Hippocampal formation (tissue), 2 donors: ENCODE measurements at regions not wholly inside any gene's neighbourhood (a gene's known extent, or its start where the extent isn't known, plus 50 kb on each side); places are given as distances from the start of the nearest gene placed in this dataset.
"Not testable (repeated sequence)": the region's sequence is repeated elsewhere in the genome, so short reads cannot be mapped to it uniquely, and the experiment has no call there.

ENCODE experiments used
- DNase-seq, 2 donors: peaks; one replicate each; lab custom pipeline; 2025; lab: John Stamatoyannopoulos, UW

DNA sequence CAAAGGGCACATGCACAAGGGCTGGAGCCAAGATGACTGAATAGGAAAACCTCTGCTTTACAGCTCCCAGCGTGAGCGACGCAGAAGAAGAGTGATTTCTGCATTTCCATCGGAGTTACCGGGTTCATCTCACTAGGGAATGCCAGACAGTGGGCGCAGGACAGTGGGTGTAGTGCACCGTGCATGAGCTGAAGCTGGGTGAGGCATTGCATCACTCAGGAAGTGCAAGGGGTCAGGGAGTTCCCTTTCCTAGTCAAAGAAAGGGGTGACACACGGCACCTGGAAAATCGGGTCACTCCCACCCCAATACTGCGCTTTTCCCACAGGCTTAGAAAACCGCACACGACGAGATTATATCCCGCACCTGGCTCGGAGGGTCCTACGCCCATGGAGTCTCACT, 64.5 kb upstream of the HTR1E start:
- not testable (repeated sequence) for DNase-seq

DNA sequence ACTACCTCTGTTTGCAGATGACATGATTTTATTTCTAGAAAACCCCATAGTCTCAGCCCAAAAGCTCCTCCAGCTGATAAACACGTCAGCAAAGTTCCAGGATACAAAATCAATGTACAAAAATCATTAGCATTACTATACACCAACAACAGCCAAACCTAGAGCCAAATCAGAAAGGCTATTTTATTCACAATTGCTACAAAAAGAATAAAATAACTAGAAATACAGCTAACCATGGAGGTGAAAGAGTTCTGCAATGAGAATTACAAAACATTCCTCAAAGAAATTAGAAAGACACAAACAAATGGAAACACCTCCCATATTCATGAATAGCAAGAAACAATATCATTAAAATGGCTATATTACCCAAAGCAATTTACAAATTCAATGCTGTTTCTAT, 65.6 kb upstream of the HTR1E start:
- no peak for DNase-seq

DNA sequence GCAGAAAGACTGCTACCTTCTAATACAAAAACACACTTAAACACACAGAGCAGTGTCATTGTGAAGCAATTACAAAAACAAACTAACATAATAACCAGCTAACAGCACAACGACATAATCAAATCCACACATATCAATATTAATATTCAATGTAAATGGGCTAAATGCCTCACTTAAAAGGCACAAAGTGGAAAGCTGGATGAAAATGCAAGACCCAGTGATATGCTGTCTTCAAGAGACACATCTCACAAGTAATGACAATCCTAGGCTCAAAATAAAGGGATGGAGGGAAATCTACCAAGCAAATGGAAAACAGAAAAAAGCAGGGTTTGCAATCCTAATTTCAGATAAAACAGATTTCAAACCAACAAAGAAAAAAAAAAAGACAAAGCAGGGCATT, 67.8 kb upstream of the HTR1E start:
- no peak for DNase-seq

DNA sequence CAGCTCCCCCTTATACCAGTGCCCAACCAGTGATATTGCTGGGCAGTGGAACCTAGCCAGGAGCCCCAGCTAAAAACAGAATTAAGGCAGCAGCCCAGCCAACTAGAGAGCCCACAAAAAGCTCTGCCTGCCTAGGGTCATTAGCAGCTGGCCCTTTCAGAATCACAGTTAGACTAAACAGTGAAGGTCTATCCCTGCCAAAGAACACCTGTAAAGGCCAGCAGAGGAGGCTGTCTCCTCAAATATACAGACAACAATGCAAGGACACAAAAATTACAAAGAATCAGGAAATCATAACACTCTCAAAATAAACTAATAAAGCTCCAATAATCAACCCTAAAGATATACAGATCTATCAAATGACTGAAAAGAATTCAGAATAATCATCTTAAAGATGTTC, 77.8 kb upstream of the HTR1E start:
- no peak for DNase-seq

DNA sequence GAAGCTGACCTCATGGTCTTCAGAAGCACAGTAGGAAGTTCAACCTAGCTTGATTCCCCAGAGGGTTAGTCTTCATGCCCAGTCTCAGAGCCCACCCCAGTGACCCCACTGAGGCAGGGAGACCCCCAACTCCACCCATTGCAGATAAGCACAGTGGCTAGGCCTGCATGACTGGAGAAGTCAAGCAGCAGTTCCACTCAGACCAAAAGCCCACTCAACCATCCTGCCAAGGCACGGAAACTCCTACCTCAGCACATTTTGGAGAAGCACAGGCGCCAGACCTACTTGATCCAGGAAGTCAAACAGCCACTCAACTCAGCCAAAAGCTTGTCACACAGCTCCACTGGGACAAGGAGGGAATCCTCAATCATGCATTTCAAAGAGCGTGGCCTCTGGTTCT, 78.4 kb upstream of the HTR1E start:
- no peak for DNase-seq

DNA sequence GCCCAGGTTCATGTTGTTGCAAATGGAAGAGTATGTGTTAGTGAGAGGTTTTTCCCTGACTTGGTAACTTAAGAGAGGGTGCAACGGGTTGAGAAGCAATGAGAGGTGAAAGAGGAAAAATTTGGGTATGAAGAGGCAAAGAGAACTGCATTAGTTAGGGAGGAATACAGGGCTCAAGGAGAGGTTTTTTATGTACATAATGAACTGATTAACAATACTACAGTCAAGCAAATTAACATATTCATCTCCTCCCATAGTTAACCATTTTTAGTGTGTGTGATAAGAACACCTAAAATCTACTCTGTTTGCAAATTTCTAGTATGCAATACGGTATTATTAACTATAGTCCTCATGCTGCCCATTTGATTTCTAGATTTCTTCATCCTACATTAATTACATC, 79.5 kb upstream of the HTR1E start:
- no peak for DNase-seq

DNA sequence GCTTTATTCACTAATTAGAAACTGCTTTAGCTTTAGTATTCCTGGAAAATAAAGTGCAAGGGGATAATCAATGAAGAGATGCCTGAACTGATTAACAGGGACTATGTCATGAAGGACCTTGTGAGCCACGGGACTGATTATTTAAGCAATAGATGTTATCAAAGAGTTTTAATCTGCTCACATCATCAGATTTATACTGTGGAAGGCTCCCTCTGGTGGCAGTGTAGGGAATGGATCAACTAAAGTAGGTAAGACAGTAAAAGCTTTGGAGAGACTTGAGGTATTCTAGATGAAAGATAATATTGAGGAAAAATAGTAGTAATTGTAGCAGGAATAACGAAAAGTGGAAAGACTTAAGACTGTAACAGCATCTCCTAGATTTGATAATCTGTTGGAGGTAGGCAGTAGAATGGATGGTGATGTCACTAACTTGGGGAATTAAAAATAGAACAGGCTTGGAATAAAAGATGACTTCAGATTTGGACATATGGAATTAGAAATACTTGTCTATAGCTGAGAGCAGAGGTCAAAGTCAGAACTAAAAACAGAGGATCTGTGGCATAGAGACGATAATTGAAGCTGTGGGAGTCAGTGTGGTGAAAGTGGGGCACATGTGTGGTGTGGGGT, 80.3 kb upstream of the HTR1E start:
- DNase-seq: no peak

DNA sequence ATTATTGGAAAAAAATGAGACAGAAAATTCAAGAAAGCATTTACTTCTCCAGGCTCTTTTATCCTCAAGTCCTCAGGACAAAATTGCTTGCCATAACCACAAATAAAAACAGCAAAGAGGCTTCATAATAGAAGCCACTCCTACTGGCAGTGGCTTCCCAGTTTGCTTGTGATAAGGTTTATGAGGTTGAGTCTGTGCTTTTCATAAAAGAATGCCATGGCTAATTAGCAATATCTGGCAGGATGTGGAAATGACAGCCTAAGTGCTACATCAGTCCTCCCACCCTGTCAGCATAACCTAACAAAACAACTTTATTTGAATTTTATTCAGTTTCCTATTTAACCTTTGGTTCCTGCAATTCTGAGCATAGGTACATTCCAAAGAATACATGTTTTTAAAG, 80.9 kb upstream of the HTR1E start:
- DNase-seq: no peak

DNA sequence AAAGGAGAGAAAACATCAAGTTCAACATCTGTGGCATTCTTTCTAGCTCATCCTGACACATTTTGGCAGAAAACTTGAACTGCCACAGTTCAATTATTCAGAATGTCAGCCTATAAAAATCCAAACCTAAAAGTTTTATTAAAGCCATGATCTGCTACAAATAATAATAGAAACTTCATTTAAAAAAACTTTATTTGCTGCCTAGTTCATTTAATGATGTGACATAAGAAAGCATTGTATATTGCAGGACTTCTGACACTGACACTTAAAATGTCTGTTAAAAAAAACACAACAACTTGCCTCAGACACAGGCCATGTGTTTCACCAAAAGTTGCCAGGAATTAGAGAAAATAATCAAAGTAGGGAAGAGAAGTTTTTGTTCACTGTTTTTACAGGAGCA, 88.3 kb upstream of the HTR1E start:
- no peak for DNase-seq

DNA sequence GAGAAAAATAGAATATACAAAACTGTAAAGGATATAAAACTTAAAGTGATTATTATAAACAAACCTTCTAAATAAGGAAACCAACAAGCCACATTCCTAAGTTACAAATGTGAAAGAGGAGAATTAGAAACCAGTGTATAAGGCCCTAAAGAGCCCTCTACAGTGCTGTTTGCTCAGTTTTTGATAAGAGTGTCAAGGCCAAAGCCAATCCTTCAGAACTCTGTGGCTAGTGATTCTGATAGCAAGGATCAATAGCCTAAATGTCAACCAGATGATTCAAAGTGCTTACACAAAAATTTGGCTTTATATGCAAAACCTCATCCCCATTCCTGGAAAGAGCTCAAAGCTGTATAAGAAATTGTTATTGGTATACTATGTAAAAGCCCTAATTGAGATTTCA, 104.6 kb upstream of the HTR1E start:
- DNase-seq: no peak

DNA sequence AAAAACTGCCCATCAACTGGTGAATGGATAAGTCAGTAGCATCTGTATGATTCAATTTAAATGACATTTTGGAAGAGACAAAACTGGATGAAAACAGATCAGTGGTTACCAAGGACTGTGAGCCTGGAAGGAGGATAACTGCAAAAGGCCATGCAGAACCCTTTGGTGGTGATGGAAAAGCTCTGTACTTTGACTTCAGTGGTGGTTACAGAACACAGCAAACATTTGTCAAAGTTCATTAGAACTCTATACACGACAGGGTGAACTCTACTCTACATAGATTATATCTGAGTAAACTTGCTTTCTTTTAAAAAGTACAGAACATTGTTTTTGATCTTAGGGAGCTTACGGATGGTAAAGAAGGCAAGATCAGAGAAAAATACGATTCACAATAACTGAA, 111.9 kb upstream of the HTR1E start:
- DNase-seq: no peak

DNA sequence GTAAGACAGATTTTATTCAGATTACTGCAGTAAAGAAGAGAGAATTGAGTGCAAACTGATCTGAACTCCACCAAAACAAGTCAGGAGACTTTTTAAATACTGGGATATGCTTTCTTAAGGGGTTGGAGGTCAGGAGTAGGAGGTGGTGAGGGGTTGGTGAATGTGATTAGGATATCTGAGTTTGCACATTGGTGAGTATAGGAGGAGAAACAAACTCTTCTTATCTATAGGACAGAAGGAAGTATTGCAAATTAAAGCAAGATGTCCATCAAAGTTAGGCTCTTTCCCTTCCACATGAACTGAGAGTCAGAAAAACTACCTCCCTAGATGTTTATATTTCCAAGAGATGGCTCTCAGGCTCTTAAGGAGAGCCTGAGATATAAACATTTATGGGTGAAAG, 114.6 kb upstream of the HTR1E start:
- DNase-seq: no peak

DNA sequence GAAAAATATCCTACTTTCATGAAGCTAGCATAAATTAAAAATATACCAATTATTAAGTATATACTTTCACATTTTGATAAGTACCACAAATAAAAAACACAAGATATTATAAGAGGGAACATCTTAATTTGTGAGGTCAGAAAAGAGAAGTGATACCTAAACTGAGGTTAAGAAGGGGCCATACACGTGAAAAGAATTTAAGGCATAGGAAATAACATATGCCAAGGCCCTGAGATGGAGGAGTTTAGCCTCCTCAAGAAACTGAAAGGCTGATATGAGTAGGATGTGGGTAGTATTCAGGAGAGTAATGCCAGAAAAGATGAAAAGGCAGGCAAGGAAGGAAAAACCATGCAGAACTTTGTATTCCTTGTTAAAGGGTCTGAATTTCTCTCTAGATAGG, 116.6 kb upstream of the HTR1E start:
- DNase-seq: no peak

DNA sequence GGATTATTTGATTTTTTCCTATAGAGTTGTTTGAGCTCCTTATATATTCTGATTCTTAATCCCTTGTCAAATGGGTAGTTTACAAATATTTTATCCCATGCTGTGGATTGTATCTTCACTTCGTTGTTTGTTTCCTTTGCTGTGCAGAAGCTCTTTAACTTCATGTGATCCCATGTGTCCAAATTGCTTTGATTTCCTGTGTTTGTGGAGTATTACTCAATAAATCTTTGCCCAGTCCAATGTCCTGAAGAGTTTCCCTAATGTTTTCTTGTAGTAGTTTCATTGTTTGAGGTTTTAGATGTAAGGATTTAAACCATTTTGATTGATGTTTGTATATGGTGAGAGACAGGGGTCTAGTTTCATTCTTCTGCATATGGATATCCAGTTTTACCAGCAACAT, 143.7 kb upstream of the HTR1E start:
- no peak for DNase-seq

DNA sequence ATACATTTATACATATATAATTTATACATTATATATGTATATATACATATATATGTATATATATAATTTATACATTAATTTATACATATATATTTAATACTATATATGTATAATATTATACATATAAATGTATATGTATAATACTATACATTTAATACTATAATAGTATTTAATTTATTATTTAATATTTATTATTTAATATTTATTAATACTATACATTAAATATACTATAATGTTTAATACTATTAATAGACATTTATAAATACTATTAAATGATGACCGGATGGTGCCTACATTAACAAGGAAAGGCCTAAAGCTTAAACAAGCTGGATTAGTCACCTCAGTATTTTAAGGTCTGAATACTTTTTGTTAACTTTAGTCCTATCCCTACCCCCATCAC, 145.9 kb upstream of the HTR1E start:
- no peak for DNase-seq

DNA sequence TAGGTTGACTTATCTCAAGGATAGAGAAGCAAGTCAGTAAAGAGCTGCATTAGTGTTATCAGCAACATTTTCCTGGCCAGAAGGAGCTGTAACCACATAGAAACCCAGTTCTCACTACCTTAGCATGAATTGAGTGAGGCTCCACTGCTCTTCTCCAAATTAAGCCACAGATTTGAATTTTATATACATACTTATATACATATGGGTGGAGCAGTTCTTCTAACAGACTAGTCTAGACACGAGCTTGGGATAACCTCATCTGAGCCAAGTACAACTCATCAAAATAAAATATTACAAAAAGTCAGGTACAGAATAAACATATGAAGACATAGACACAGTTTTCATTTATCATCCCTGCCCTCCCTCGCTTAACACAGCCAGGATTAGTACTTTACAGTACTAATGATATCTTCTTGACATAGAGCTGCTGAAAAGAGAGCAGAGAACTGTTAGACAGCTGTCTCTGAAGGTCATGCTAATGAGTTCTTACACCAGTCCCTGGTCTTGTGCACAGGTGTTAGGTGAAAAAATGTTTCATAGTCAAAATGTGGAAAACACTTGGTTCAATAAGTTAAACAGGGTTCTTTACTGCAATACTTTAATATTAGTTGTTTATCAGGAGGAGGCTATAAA, 147.4 kb upstream of the HTR1E start:
- DNase-seq: no peak

DNA sequence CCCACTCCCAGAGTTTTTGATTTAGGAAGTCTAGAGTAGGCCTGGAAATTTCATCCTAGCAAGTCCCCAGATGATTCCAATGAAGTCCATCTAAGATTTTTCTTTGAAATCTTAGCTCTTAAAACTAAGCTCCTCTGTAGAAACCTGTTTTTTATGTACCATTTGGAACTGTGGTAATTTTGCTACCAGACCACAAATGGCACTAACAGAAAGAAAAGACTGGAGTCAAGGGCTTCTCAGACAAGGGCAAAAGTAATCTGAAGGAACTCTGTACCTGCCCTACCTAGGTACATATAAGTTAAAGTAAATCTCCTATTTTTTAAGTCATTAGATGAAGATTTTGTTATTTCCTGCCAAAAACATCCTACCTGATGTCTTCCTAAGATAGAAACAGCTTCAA, 155.0 kb upstream of the HTR1E start:
- DNase-seq: no peak

DNA sequence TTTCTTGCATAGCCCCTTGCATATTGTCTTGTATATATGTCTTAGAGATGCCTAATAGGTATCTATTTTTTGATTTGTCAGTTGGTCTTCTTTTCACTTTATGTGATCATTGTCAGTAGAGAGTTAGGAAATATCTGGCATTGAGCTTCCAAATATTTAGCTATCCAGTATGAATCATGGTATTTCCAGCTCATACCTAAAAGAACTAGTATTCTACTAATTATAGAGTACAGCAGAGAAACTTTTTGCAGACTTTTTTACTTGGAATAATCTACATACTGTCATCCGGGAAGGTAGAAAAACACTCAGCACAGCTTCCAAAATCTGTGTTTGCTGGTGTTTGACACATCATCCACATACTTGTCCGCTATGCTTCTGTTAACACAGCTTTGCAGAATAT, 156.4 kb upstream of the HTR1E start:
- DNase-seq: no peak

DNA sequence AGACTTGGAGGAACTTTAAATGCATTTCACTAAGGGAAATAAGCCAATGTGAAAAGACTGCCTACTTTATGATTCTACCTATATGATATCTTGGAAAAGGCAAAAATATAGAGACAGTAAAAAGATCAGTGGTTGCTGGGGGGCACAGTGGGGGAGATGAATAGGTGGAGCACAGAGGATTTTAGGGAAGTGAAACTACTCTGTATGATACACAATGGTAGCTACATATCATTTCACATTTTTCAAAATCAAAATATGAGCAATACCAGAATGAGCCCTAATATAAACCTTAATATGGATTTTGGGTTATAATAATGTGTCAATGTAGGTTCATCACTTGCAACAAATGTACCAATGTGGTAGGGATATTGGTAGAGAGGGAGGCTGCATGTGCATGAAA, 161.4 kb upstream of the HTR1E start:
- no peak for DNase-seq

DNA sequence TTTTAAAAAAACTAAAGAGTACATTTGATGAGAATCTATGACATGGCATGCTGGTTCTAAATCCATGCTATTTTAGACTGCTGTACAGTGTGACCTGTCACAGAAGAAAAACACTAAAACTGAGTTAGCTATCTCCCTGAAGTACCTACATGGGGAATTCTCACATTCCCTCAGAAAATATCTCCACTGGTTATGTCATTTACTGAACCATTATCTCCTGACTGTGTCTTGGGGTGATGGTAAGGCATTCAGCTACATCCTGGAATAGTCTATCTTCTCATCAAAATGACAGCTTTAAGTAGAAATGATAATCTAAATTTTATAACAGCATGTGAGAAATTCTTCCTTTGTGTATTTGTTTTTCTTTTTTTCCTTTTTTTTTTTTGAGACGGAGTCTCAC, 172.1 kb upstream of the HTR1E start:
- DNase-seq: no peak

DNA sequence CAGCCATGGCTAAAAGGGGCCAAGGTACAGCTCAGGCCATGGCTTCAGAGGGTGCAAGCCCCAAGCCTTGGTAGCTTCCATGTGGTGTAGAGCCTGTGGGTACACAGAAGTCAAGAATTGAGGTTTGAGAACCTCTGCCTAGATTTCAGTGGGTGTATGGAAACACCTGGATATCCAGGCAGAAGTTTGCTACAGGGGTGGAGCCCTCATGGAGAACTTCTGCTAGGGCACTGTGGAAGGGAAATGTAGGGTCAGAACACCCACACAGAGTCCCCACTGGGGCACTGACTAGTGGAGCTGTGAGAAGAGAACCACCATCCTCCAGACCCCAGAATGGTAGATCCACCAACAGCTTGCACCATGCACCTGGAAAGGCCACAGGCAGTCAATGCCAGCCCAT, 177.4 kb upstream of the HTR1E start:
- not testable (repeated sequence) for DNase-seq

DNA sequence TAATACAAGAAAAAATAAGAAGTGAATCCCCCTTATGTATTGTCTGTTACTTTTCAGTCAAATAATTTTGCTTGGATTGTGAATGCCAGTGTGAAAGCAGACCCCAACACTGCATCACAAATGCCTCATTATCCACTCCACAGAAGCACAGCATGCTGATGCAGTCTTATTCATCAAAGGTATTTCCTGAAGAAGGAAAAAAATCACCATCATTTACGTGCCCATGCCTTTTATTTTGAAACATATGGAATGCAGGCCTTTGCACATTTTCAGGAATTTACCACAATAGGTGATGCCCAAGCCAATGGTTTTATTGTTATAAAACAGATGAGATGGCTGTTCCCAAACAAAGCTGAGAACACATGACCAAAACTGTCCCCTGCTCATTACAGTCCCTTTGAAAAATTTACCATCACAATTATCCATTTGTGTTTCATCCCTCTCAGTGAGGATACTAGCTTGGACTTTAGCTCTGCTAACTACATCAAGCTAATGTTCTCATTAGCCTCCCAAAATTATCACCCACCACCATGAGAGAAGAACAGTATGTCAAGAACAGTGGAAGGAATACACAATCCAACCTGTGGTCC, 180.6 kb upstream of the HTR1E start:
- DNase-seq: no peak

DNA sequence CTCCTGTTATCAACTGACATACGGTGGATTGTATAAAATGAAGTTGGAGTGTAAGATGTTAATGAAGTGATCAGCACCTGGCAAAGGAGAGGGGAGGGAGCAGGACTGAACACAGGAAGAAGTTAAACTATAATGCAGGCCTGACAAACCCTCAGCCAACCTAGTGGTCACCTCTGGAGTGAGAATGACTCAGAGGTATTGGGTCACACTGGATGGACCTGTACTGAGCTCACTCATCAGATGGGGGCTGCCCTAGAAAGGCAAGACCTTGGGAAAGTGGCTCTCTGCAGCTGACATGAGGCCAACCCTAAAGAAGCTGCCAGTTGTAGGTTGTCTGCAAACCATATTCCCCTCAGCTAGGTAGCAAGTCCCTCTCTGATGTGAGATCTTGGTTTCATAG, 193.3 kb upstream of the HTR1E start:
- DNase-seq: no peak

DNA sequence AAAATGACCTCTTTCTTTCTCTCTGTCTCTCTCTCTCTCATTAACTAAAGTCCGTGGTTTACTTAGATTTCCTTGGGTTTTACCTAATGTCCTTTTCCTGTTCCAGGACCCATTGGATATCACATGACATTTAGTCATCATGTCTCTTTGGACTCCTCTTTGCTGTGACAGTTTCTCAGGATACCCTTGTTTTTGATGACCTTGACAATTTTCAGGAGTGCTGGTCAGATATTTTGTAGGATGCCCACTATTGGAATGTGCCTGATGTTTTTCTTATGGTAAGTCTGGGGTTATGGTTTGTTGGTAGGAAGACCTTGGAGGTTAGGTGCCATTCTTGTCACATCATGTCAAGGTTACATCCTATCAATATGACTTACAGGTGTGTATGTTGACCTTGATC, 199.2 kb upstream of the HTR1E start:
- DNase-seq: no peak
